ENCODE measurements at regions not wholly inside any gene's neighbourhood (a gene's known extent, or its start where the extent isn't known, plus 50 kb on each side); places are given as distances from the start of the nearest gene placed in this dataset.

DNA sequence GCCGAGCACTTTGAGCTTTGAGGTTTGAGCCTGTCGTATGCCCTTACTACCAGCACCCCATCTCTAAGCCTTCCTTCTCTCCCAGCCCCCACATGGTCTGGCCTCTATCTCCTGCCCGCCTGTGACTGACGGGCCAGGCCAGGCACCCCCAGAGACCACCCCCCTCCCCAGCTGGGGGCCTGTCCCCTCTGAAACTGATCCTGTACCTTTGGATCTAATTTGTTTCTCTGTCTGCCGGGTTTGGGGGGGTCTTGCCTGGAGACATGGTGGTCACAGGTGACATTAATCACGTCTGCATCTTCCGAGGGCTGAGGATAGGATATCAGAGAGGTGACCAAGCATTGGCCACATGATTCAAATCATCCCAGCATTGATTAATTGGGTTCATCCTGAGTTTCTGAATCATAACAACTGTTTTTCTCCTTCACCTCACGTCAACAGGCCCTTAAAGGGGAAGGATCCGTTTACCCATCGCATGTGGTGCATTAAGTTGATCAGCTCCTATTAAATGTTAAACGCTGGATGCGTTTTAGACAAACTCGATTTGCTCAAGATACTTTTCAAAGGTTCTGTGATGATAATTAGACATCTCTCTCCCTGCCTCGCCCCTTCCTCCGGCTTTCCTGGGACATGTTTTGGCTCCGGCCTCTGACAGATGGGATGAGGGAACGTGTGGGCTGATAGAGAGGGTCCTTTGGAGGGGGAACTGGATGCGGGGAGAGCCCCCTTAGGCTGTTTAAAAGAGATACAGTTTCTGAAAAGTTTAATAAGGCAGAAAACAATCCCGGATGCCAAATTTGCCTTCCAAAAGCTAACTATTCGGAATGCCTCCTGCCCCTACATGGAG lies 63.3 kb upstream of the TBX3 start:
- no peak for DNase-seq

DNA sequence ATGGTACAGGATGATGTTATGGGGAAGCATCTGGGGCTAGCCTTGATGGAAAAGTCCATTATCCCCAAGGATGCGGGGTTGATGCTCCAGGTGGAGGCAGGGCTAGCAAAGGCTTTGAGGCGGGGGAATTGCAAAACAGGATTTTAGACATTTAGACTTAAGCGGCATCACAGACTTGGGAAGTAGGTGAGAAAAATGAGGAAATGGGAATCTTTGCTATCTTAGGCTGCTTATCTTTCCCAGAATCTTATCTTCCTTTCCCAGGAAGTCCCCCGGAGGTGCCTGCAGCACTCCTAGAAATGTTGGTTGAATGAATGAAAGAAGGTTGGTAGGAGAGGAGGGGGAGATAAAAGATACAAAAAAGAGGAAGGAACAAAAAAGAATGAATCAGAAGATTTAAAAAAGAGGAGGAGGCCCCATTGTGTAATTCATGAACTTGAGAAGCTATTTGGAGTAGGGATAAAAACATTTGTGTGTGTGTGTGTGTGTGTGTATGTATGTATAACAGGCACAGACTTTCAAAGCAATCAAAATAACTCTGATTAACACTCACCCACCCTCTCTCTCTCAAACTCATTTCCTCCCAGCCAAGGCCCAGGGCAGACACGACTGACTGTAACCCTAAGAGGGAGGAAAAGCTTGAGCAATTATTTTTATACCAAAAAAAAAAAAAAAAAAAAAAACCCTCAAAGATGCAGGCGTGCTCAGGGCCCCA lies 62.5 kb upstream of the TBX3 start:
- no peak for DNase-seq

DNA sequence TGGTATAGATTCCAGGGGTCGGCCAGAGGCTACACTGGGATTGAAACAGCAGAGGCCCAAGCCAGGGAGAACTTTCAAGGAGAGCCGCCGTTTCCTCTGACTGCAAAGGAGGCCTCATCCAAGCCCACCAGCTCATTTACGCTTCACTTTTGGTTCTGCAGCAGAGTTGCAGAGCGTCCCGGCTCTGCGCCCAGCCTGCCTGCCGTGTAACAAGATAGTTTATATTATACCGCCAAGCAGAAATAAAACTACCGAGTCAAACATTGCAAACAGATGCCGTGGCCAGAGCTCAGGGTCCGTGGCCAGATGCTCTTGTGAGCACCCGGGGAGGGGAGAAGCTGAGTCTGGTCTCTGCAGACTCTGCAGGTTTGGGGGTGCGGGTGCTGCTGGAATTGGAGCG lies 60.7 kb upstream of the TBX3 start:
- no peak for DNase-seq

DNA sequence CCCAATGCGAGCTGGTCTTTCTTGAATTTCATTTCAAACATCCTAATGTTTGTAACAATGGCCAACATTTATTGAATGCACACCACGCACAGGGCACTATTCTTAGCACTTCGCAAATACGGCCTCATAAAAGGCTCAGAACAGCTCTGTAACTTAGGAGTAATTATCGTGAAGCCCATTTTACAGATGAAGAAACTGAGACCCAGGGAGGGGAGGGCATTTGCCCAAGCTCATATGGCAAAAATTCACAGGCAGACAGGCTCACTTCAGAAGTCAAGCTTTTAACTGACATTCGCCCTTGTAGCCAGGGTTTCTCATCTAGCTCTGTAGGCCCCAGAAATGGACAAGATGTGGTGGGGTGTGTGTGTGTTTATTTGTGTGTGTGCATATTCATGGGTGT lies 60.3 kb upstream of the TBX3 start:
- no peak for DNase-seq

DNA sequence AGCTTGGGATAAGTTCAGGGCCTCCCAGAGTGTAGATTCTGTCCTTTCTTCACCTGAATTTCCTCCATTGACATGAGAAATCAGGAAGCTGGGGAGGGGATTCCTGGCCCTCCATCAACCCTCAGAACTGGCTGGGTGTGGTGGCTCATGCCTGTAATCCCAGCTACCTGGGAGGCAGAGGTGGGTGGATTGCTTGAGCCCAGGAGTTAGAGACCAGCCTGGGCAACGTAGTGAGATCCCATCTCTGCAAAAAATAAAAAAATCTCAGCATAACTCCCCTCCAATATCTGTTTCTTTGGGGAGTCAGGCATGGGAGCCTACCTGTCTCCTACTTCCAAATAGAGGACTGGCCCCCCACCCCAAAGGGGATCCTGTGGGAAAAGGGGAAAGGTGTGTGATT lies 59.8 kb upstream of the TBX3 start:
- no peak for DNase-seq

DNA sequence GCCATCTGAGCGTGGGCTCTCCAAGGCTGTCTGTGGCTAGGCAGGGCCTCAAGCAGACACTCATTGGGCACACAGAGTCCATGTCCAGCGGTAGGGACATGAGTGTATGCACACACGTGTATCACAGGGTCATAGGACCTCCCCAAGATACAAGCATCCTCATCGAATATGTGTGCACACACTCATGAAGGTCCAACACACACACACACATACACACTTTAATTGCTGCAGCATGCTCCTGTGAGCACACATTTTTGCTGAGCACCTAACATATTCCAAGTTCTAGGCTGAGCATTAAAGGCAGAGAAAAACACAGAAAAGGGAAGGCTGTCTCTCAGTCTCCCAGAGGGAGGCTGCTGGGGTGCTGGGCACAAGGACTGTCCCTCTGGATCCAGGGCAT lies 59.3 kb upstream of the TBX3 start:
- no peak for DNase-seq

DNA sequence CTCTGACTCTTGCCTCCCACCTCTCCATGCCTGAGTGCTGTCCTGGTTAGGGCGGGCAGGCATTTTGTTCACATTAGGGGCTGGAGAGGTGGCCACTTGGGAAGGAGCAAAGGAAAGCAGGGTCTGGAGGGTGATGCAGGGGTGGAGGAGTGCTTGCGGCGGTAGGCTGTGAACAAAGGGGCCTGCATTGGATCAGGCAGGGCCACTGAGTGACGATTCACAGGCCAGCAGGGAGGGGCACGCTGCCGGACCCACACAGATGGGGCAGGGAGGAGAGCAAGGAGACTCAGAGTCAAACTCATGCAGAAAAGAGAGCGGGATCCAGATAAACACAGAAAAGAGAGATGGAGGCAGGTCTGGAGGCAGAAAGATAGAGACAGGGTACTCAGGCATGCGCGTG lies 58.4 kb upstream of the TBX3 start:
- DNase-seq, result no peak

DNA sequence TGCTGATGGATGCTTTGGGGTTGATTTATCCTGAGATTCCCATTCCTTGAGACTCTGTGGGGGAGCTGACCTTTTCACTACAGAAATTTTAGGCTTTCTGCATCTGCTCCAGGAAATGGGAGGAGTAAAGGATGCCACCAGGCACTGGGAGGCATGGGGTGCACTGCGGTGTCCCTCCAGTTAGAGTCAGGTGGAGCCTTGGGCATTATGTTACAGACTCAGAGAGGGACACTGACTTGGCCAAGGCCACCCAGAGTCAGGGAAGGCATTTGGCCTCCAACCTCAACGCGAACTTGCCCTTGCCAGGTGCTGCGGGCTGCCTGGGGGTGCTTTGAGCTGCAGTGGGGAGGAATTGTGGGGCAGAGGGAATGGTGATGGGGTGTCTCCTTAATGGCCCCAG lies 58.0 kb upstream of the TBX3 start:
- DNase-seq, result no peak

DNA sequence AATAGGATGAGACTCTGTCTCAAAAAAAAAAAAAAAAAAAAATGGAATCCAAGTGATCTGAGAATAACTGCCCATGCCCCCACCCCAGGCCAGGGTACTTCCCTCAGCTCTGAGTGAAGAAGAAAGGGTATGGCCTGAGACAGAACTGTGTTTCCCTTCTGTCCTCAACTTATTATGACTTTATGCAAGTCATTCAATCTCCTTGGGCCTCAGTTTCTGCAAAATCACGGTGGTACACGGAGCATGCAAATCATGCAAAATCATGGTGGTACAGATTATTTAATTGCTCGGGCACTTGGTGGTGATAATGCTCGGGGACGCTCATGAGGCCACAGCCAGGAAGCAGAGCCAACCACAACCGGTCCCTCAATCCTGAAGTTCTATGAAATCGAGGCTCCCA lies 56.5 kb upstream of the TBX3 start:
- no peak for DNase-seq

DNA sequence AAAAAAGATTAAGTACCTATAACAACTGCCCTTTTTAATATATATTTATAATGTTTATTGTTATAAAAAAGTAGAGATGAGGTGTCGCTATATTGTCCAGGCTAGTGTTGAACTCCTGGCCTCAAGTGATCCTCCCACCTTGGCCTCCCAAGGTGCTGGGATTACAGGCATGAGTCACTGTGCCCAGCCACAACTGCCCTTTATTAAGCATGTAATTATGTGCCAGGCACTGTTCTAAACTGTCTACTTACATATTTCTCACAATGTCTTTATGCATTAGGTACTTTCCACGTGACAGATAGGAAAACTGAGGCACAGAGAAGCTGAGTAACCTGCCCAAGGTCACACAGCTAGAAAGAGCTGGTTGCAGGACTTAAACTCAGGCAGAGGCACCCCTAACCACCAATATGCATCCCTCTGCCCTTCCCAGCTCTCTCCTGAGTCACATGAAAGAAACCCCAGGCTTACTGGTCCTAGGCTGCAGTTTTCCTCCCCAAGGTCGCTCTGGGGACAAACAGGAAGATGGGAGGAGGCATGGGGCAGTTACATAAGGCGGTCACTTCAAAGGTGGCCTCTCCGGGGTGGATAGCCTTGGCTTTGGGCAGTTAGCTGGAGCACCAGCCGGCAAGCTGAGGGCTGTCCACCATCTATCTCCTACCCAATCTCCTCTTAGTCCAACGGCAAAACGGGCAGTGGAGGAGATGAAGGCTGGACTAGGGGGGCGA lies 54.6 kb upstream of the TBX3 start:
- DNase-seq, result no peak

DNA sequence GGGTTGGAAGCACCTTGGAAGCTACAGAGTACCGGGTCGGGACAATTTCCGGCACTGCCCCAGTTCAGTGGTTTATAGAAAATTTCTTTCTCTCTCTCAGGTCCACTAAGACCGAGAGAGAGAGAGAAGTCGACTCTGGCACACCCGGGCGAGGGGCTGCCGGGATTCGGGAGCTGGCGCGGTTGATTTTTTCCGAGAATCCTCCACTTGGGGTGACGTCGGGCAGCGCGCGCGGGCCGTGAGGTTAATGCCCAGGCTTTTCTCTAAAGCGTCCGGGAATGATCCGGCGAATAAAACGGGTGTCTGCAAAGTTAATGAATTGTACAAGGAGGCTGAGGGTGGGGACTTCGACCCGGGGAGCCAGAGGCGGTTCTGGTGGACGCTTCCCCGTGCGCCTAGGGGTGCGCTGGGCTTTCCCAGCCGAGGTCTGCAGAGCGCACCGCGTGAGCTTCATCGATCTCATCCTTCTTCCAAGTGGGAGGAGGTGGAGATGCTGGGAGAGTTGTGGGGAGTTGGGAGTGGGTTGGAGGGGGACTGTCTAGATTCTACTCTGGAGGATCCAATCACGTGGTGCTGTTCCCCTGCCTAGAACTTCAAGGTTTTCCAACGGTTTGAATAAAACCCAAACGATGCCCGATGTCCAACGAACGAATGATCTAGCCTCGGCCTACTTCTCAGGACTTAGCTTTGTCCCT lies 51.9 kb upstream of the TBX3 start:
- no peak for DNase-seq

DNA sequence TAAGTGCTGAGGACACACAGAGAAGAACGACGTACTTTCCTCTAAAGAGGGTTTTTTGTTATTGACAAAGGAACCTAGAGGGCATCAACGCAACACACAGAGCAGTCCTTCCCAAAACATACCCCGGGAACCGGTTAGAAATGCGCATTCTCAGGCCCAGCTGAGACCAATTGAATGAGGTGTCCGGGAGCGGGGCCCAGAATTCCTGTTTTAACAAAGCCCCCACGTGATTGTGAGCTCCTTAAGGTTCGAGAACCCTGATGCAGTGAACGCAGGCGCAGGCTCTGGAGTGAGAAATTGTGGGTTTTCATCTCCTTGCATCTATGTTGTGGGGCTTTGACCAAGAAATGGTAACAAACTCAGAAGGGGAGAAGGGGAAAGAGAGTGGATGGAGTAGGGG lies 51.0 kb upstream of the TBX3 start:
- no peak for DNase-seq

DNA sequence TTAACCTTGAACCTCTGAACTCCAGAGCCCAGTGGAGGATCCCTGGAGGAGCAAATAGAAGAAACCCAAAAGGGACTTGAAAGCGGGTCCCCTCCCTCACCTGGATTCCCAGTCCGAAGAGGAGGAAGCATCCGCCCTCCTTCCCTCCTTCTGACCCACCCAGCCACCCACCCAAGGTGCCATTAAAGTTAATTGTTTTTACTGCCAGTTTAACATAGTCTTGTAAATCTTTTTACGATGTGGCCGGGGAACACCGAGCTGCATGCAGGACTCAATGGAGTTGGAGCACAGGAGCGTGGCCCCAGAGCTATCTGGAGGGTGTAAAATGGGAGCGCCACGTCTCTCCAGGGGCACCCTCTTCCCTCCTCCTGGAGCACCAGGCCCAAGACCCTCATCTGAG lies 49.9 kb upstream of the TBX3 start:
- DNase-seq, result no peak

Data from hippocampal formation (tissue), 2 donors.